OCI-LY7 (cell line): ENCODE measurements at regions not wholly inside any gene's neighbourhood (a gene's known extent, or its start where the extent isn't known, plus 50 kb on each side); places are given as distances from the start of the nearest gene placed in this dataset.

Source experiments
- BruUV-seq: library from RNA; stranded (reverse); fragments of 400-500 nt; replicated peaks from 2 replicates; lab custom pipeline; 2021; lab: Mats Ljungman, UMichigan
- CTCF ChIA-PET: fragments of 300-600 bp; sonication (Branson Sonifier 250); formaldehyde crosslinking; loops from one replicate; lab custom pipeline; 2022; ENCODE audit warnings: antibody characterized with exemption; ENCODE audit not compliant: unreplicated experiment; lab: Charles Lee
- POLR2A ChIA-PET: fragments of 300-600 bp; sonication (Branson Sonifier 250); formaldehyde crosslinking; loops from one replicate; lab custom pipeline; 2022; ENCODE audit warnings: antibody characterized with exemption; lab: Charles Lee
- DNase-seq: peaks from one replicate; pipeline ENCODE4 v3.0.0-alpha.2; 2015; ENCODE audit warnings: low spot score
- H2AFZ ChIP-seq: fragments of 200-600 bp; sonication (generic), shearing (Covaris generic); 2 replicates; pipeline ENCODE4 v1.6.1; 2014; ENCODE audit warnings: mild to moderate bottlenecking, antibody characterized with exemption, low read length, moderate library complexity
- H3K27ac ChIP-seq: fragments of 200-600 bp; sonication (generic); 2 replicates; pipeline ENCODE4 v1.5.1; 2014; ENCODE audit warnings: mixed run types, low read depth, mild to moderate bottlenecking, moderate library complexity, low read length, inconsistent platforms; ENCODE audit not compliant: poor library complexity, severe bottlenecking
- H3K36me3 ChIP-seq: fragments of 200-600 bp; sonication (generic); 2 replicates; pipeline ENCODE4 v1.6.1; 2014; ENCODE audit warnings: mild to moderate bottlenecking, antibody characterized with exemption, low read length, moderate library complexity, mixed read lengths; ENCODE audit not compliant: insufficient read depth
- H3K4me1 ChIP-seq: fragments of 200-600 bp; sonication (generic); 2 replicates; pipeline ENCODE4 v1.5.1; 2014; ENCODE audit warnings: mild to moderate bottlenecking, low read length; ENCODE audit not compliant: insufficient read depth, poor library complexity, severe bottlenecking
- H3K4me2 ChIP-seq: fragments of 200-600 bp; sonication (generic); 2 replicates; pipeline ENCODE4 v1.6.1; 2014; ENCODE audit warnings: mild to moderate bottlenecking, low read length
- H3K4me3 ChIP-seq: fragments of 200-600 bp; sonication (generic); 2 replicates; pipeline ENCODE4 v1.5.1; 2014; ENCODE audit warnings: mild to moderate bottlenecking, low read depth, low read length; ENCODE audit not compliant: poor library complexity, severe bottlenecking
- H3K79me2 ChIP-seq: fragments of 200-600 bp; sonication (generic); 2 replicates; pipeline ENCODE4 v1.6.1; 2016; ENCODE audit warnings: low read depth, mild to moderate bottlenecking, low read length, moderate library complexity, mixed read lengths; ENCODE audit not compliant: insufficient read depth
- H3K9me2 ChIP-seq: fragments of 200-600 bp; sonication (generic); 2 replicates; pipeline ENCODE4 v1.6.1; 2016; ENCODE audit warnings: mild to moderate bottlenecking, low read length, mixed read lengths; ENCODE audit not compliant: insufficient read depth
- H3K9me3 ChIP-seq: fragments of 200-600 bp; sonication (generic); 2 replicates; pipeline ENCODE4 v1.6.1; 2014; ENCODE audit warnings: mild to moderate bottlenecking, mixed run types, low read length, mixed read lengths
- H4K20me1 ChIP-seq: fragments of 200-600 bp; sonication (generic); 2 replicates; pipeline ENCODE4 v1.6.1; 2014; ENCODE audit warnings: mild to moderate bottlenecking, antibody characterized with exemption, low read length, moderate library complexity, mixed read lengths; ENCODE audit not compliant: insufficient read depth
- EZH2phosphoT487 ChIP-seq: fragments of 200-600 bp; sonication (generic); IDR thresholded peaks from 2 replicates; pipeline ENCODE4 v1.6.1; 2018; ENCODE audit warnings: low read depth, borderline replicate concordance, mild to moderate bottlenecking, mixed run types, antibody characterized with exemption, low read length, moderate library complexity, mixed read lengths
- intact Hi-C: fragments of 100-400 bp; cut with micrococcal nuclease; formaldehyde crosslinking; loops from one replicate; pipeline ENCODE4 v1.10.0; 2022; ENCODE audit not compliant: unreplicated experiment
- TF ChIP-seq, protein P1 (sequence below): fragments of 200-600 bp; sonication (generic); conservative IDR thresholded peaks from 2 replicates; pipeline ENCODE4 v1.5.1; 2014; ENCODE audit warnings: mild to moderate bottlenecking, antibody characterized with exemption, low read length, moderate library complexity, mixed read lengths

DNA sequence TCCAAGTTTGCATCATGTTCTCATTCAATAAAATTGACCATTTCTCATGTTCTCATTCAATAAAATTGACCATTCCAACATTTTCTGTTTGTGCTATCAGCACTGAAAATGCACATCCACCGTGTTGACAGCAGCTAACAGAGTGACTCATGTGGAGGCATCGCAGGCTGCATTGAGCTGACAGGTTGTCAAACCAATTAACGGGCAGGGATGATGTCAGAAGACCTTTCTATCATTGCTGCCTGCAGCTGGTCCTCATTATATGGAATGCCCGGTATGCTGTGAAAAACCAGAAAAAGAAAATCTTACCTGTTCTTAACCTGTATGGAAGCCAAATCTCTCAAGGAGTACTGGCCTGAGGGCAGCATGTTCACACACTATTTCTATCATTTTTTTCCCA is 202.0 kb downstream of the SMIM20 start:
- no peaks in the 10 kb centered on the region for H4K20me1 ChIP-seq
- TF ChIP-seq, protein P1, sequence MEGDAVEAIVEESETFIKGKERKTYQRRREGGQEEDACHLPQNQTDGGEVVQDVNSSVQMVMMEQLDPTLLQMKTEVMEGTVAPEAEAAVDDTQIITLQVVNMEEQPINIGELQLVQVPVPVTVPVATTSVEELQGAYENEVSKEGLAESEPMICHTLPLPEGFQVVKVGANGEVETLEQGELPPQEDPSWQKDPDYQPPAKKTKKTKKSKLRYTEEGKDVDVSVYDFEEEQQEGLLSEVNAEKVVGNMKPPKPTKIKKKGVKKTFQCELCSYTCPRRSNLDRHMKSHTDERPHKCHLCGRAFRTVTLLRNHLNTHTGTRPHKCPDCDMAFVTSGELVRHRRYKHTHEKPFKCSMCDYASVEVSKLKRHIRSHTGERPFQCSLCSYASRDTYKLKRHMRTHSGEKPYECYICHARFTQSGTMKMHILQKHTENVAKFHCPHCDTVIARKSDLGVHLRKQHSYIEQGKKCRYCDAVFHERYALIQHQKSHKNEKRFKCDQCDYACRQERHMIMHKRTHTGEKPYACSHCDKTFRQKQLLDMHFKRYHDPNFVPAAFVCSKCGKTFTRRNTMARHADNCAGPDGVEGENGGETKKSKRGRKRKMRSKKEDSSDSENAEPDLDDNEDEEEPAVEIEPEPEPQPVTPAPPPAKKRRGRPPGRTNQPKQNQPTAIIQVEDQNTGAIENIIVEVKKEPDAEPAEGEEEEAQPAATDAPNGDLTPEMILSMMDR, result no peak
- no peak for TF ChIP-seq EZH2phosphoT487
- H3K79me2 ChIP-seq, result no peaks in the 10 kb centered on the region
- H3K4me1 ChIP-seq, result no peaks in the 10 kb centered on the region
- H3K27ac ChIP-seq, result no peak overlapping the region
- no peak overlapping the region for H2AFZ ChIP-seq
- H3K4me2 ChIP-seq, result no peak overlapping the region
- H3K9me2 ChIP-seq, result no peaks in the 10 kb centered on the region
- H3K9me3 ChIP-seq, result no peaks in the 10 kb centered on the region
- BruUV-seq, result no TSS peak
- POLR2A ChIA-PET, result no interaction called here
- H3K4me3 ChIP-seq, result no peak overlapping the region
- intact Hi-C loops, result no loop called here
- no peak for DNase-seq
- no peaks in the 10 kb centered on the region for H3K36me3 ChIP-seq
- CTCF ChIA-PET, result no interaction called here

- Histone ChIP-seq H3K4me1 (no peaks in the 10 kb centered on the region), H3K4me3 (no peak overlapping the region), H3K9me3 (no peaks in the 10 kb centered on the region), H2AFZ (no peak overlapping the region), H3K4me2 (no peak overlapping the region), H3K9me2 (no peaks in the 10 kb centered on the region), H3K36me3 (no peaks in the 10 kb centered on the region), H4K20me1 (no peaks in the 10 kb centered on the region), H3K79me2 (no peaks in the 10 kb centered on the region), H3K27ac (no peak overlapping the region)
- BruUV-seq, result no TSS peak
- ChIA-PET CTCF (no interaction called here), POLR2A (interaction anchor here (0.6 to 1.0 kb wide), 4 partner anchors 8 to 1226 kb away, joined by 3 to 5 read pairs (median 4); no protein-coding TSS in a partner anchor)
- intact Hi-C loops, result no loop called here
- no peak for DNase-seq
- TF ChIP-seq, protein P1, result no peak
- TF ChIP-seq EZH2phosphoT487, result no peak
These were observed 200.6 kb upstream of the RBPJ start for GRCh38 chr4:26120098-26120825.

- no peak for DNase-seq
- Histone ChIP-seq H3K4me1 (no peaks in the 10 kb centered on the region), H3K27ac (no peak overlapping the region), H2AFZ (no peak overlapping the region), H3K36me3 (no peaks in the 10 kb centered on the region), H3K9me3 (no peaks in the 10 kb centered on the region), H3K4me2 (no peak overlapping the region), H3K9me2 (no peaks in the 10 kb centered on the region), H3K4me3 (no peak overlapping the region), H4K20me1 (no peaks in the 10 kb centered on the region), H3K79me2 (no peaks in the 10 kb centered on the region)
- intact Hi-C loops, result no loop called here
- ChIA-PET POLR2A (no interaction called here), CTCF (no interaction called here)
- TF ChIP-seq, protein P1, result no peak
- no peak for TF ChIP-seq EZH2phosphoT487
- no TSS peak for BruUV-seq
These were observed 198.1 kb upstream of the RBPJ start for GRCh38 chr4:26122690-26123089.
